Left renal pelvis (tissue), 4 donors: ENCODE measurements at regions not wholly inside any gene's neighbourhood (a gene's known extent, or its start where the extent isn't known, plus 50 kb on each side); places are given as distances from the start of the nearest gene placed in this dataset.

ENCODE experiments used
- DNase-seq, 4 donors: peaks; one replicate each; pipeline ENCODE4 v3.0.0-alpha.2; 2013; ENCODE audit warnings: low read depth in 4 of 4, low spot score in 3 of 4

GRCh38 chr12:91868054-91868453 lies 277.6 kb downstream of the BTG1 start:
- DNase-seq, result no peak

GRCh38 chr12:91866566-91866965 lies 279.1 kb downstream of the BTG1 start:
- DNase-seq, result no peak

GRCh38 chr12:91863702-91864101 lies 281.9 kb downstream of the BTG1 start:
- DNase-seq, result no peak

- no peak for DNase-seq
These were observed 284.1 kb downstream of the BTG1 start for GRCh38 chr12:91861554-91861953.

- no peak for DNase-seq
These were observed 286.3 kb downstream of the BTG1 start for GRCh38 chr12:91859347-91859746.

- no peak for DNase-seq
These were observed 287.7 kb downstream of the BTG1 start for GRCh38 chr12:91857813-91858542.

- no peak for DNase-seq
These were observed 290.9 kb downstream of the BTG1 start for GRCh38 chr12:91854725-91855124.

- DNase-seq, result no peak
These were observed 292.1 kb downstream of the BTG1 start for GRCh38 chr12:91853350-91854127.

- no peak for DNase-seq
These were observed 293.0 kb downstream of the BTG1 start for GRCh38 chr12:91852634-91853033.

GRCh38 chr12:91851741-91852477 lies 293.7 kb downstream of the BTG1 start:
- no peak for DNase-seq

GRCh38 chr12:91846466-91847055 lies 299.1 kb downstream of the BTG1 start:
- no peak for DNase-seq

GRCh38 chr12:91845365-91845764 lies 300.3 kb downstream of the BTG1 start:
- DNase-seq, result no peak

- DNase-seq, result no peak
These were observed 303.8 kb downstream of the BTG1 start for GRCh38 chr12:91841822-91842221.

GRCh38 chr12:91836696-91837095 lies 308.9 kb downstream of the BTG1 start:
- no peak for DNase-seq

GRCh38 chr12:91836264-91836663 lies 309.4 kb downstream of the BTG1 start:
- DNase-seq, result no peak

GRCh38 chr12:91835693-91836092 lies 310.0 kb downstream of the BTG1 start:
- no peak for DNase-seq

- DNase-seq, result no peak
These were observed 311.8 kb downstream of the BTG1 start for GRCh38 chr12:91833780-91834359.

GRCh38 chr12:91825999-91826398 lies 319.6 kb downstream of the BTG1 start:
- no peak for DNase-seq

GRCh38 chr12:91824991-91825390 lies 320.7 kb downstream of the BTG1 start:
- DNase-seq, result no peak

GRCh38 chr12:91819132-91819447 lies 326.6 kb downstream of the BTG1 start:
- DNase-seq, result peak in 2 of 4 donors; percentile 10 to 14
